Astrocyte of the spinal cord (primary cell): ENCODE measurements at regions not wholly inside any gene's neighbourhood (a gene's known extent, or its start where the extent isn't known, plus 50 kb on each side); places are given as distances from the start of the nearest gene placed in this dataset.

Experiments used
- DNase-seq: peaks from one replicate; pipeline ENCODE4 v3.0.0; 2011; ENCODE audit warnings: low read depth, low spot score
- H3K4me3 ChIP-seq: 2 replicates; pipeline ENCODE4 v1.5.1; 2011; ENCODE audit warnings: low read depth, mild to moderate bottlenecking, low read length, moderate library complexity
- CTCF ChIP-seq: IDR thresholded peaks from 2 replicates; pipeline ENCODE4 v1.5.1; 2012; ENCODE audit warnings: low read depth, mild to moderate bottlenecking, low read length, inconsistent platforms
- in situ Hi-C: cut with HindIII; loops from 2 replicates; pipeline ENCODE4 v1.10.0; 2017; ENCODE audit warnings: low sequenced_read_pairs

GRCh38 chr10:3226960-3227744 lies 54.6 kb upstream of the PITRM1 start:
- no peak for TF ChIP-seq CTCF
- peak; percentile 93 for DNase-seq
- H3K4me3 ChIP-seq = no peak overlapping the region
- in situ Hi-C loops = no loop called here

- in situ Hi-C loops = no loop called here
- H3K4me3 ChIP-seq = no peak overlapping the region
Measured at GRCh38 chr10:3225561-3225960, 53.0 kb upstream of the PITRM1 start.

GRCh38 chr10:3224241-3224640 lies 51.7 kb upstream of the PITRM1 start:
- DNase-seq = no peak
- no peak overlapping the region for H3K4me3 ChIP-seq
- TF ChIP-seq CTCF = no peak
- in situ Hi-C loops = no loop called here

More at GRCh38 chr10:3225561-3225960, 53.0 kb upstream of the PITRM1 start:
- DNase-seq = peak; percentile 59
- TF ChIP-seq CTCF = no peak

GRCh38 chr10:3222626-3223025 lies 50.0 kb upstream of the PITRM1 start:
- in situ Hi-C loops = no loop called here
- no peak for TF ChIP-seq CTCF
- no peak overlapping the region for H3K4me3 ChIP-seq
- DNase-seq = no peak
